ENCODE measurements at regions not wholly inside any gene's neighbourhood (a gene's known extent, or its start where the extent isn't known, plus 50 kb on each side); places are given as distances from the start of the nearest gene placed in this dataset.

GRCh38 chr13:57409656-57410055 lies 221.9 kb upstream of the PCDH17 start:
- TF ChIP-seq ATF3 (IDR thresholded peaks at IDR 0.05) (no peak), CTCF (IDR thresholded peaks at IDR 0.05 in 2 of 3, conservative IDR thresholded peaks at IDR 0.05 in 1 of 3; ENCODE audit: borderline replicate concordance in 1 of 3, insufficient read depth in 1 of 3, low read depth in 2 of 3, low read length in 2 of 3) (no peak), MAX (IDR thresholded peaks at IDR 0.05) (no peak), JUND (IDR thresholded peaks at IDR 0.05) (no peak), SIN3A (IDR thresholded peaks at IDR 0.05; ENCODE audit: low read depth) (no peak), POLR2AphosphoS5 (IDR thresholded peaks at IDR 0.05; ENCODE audit: low read depth, low read length) (no peak), ELF1 (IDR thresholded peaks at IDR 0.05; ENCODE audit: borderline replicate concordance, low read depth) (no peak), EZH2phosphoT487 (IDR thresholded peaks at IDR 0.05; ENCODE audit: borderline replicate concordance) (no peak), POLR2A (IDR thresholded peaks at IDR 0.05; ENCODE audit: borderline replicate concordance, extremely low read depth, insufficient read depth, insufficient read length) (no peak), YY1 (IDR thresholded peaks at IDR 0.05; ENCODE audit: extremely low read depth, insufficient replicate concordance, low read depth, low read length) (no peak), TCF7L2 (IDR thresholded peaks at IDR 0.05; ENCODE audit: borderline replicate concordance, extremely low read depth, insufficient read depth, insufficient read length) (no peak), EZH2 (IDR thresholded peaks at IDR 0.05) (no peak), SRF (IDR thresholded peaks at IDR 0.05; ENCODE audit: low read depth) (no peak), CEBPB (IDR thresholded peaks at IDR 0.05; ENCODE audit: low read depth) (no peak)
